Upper lobe of left lung (tissue), 6 donors: ENCODE measurements at regions not wholly inside any gene's neighbourhood (a gene's known extent, or its start where the extent isn't known, plus 50 kb on each side); places are given as distances from the start of the nearest gene placed in this dataset.

ENCODE experiments used
- ATAC-seq, 2 donors: fragments of 200-7000 bp; cut with Tn5 transposase; one replicate each; pipeline ENCODE4 v1.9.1; 2022; ENCODE audit warnings: mild to moderate bottlenecking in 2 of 2, moderate library complexity in 2 of 2; ENCODE audit not compliant: low FRiP score in 2 of 2
- DNase-seq, 2 donors: peaks; one replicate each; pipeline ENCODE4 v3.0.0-alpha.2; 2019 to 2020
- H3K27ac ChIP-seq, 4 donors: fragments of 200-600 bp; sonication (generic); one replicate each; pipeline ENCODE4 v1.5.1; 2016 to 2019
- H3K27me3 ChIP-seq, 4 donors: fragments of 200-600 bp; sonication (generic); one replicate each; pipeline ENCODE4 v1.5.1; 2017 to 2019
- H3K36me3 ChIP-seq, 4 donors: fragments of 200-600 bp; sonication (generic); one replicate each; pipeline ENCODE4 v1.5.1; 2016 to 2019
- H3K4me1 ChIP-seq, 4 donors: fragments of 200-600 bp; sonication (generic); one replicate each; pipeline ENCODE4 v1.5.1; 2018 to 2019
- H3K4me3 ChIP-seq, 4 donors: fragments of 200-600 bp; sonication (generic); one replicate each; pipeline ENCODE4 v1.5.1; 2017 to 2019; ENCODE audit warnings: mild to moderate bottlenecking in 2 of 4, moderate library complexity in 1 of 4
- H3K9me3 ChIP-seq, 4 donors: fragments of 200-600 bp; sonication (generic); one replicate each; pipeline ENCODE4 v1.5.1; 2018 to 2019
- CTCF ChIP-seq, 6 experiments: fragments of 450-650 bp in 4 of 6; fragments of 200-600 bp in 2 of 6; sonication (generic) in 2 of 6; IDR thresholded peaks; one replicate each; pipeline ENCODE4 v1.5.1; 2016 to 2019; ENCODE audit warnings: antibody characterized with exemption in 6 of 6
- EP300 ChIP-seq, 4 donors: sonication (generic); formaldehyde crosslinking; IDR thresholded peaks; one replicate each; pipeline ENCODE4 v1.5.1; 2017; ENCODE audit warnings: antibody characterized with exemption in 4 of 4, control low read depth in 2 of 4
- POLR2A ChIP-seq, 4 donors: fragments of 450-650 bp; IDR thresholded peaks; one replicate each; pipeline ENCODE4 v1.5.1; 2016 to 2017; ENCODE audit warnings: antibody characterized with exemption in 4 of 4, mild to moderate bottlenecking in 2 of 4
- POLR2AphosphoS5 ChIP-seq, 2 donors: sonication (generic); formaldehyde crosslinking; IDR thresholded peaks; one replicate each; pipeline ENCODE4 v1.5.1; 2017; ENCODE audit warnings: antibody characterized with exemption in 2 of 2
- WGBS, 2 donors: methylation state at CpG; one replicate each; pipeline ENCODE4 v1.1.5; 2017 to 2018; 5-methylcytosine and 5-hydroxymethylcytosine counted together
- donor health status: DM: no; HTN: no; CAD: no; lungs with moderate emphysema.
- donor health status: DM: no; HTN: yes; CAD: no; lungs with severe emphysema.

GRCh38 chr2:14219306-14219705 lies 413.2 kb upstream of the LRATD1 start:
- Histone ChIP-seq H3K4me3 (no peak overlapping the region), H3K27me3 (no peaks in the 10 kb centered on the region), H3K9me3 (no peaks in the 10 kb centered on the region), H3K36me3 (no peaks in the 10 kb centered on the region), H3K27ac (no peak overlapping the region), H3K4me1 (no peaks in the 10 kb centered on the region)
- TF ChIP-seq POLR2A (IDR thresholded peaks at IDR 0.05) (no peak), POLR2AphosphoS5 (IDR thresholded peaks at IDR 0.05) (no peak), CTCF (IDR thresholded peaks at IDR 0.05) (no peak), EP300 (IDR thresholded peaks at IDR 0.05) (no peak)
- whole genome bisulfite sequencing, 2 donors, result 82 to 87% methylated on average over 3 of the region's 3 CpGs
- ATAC-seq (no peak), DNase-seq (no peak)

- TF ChIP-seq POLR2A (IDR thresholded peaks at IDR 0.05) (no peak), POLR2AphosphoS5 (IDR thresholded peaks at IDR 0.05) (no peak), EP300 (IDR thresholded peaks at IDR 0.05) (no peak), CTCF (IDR thresholded peaks at IDR 0.05) (no peak)
- ATAC-seq (no peak), DNase-seq (no peak)
- 68 to 82% methylated on average over 1 of the region's 1 CpG for WGBS, 2 donors
- Histone ChIP-seq H3K27ac (no peak overlapping the region), H3K4me1 (no peaks in the 10 kb centered on the region), H3K4me3 (no peak overlapping the region), H3K36me3 (no peaks in the 10 kb centered on the region), H3K9me3 (no peaks in the 10 kb centered on the region), H3K27me3 (no peaks in the 10 kb centered on the region)
These were observed 412.4 kb upstream of the LRATD1 start for GRCh38 chr2:14220101-14220500.

- WGBS, 2 donors, result 47 to 79% methylated on average over 4 of the region's 4 CpGs
- Histone ChIP-seq H3K27me3 (no peaks in the 10 kb centered on the region), H3K9me3 (no peaks in the 10 kb centered on the region), H3K4me1 (no peaks in the 10 kb centered on the region), H3K27ac (no peak overlapping the region), H3K36me3 (no peaks in the 10 kb centered on the region), H3K4me3 (no peak overlapping the region)
- no peak for DNase-seq
- ATAC-seq, result no peak
- TF ChIP-seq EP300 (IDR thresholded peaks at IDR 0.05) (no peak), POLR2A (IDR thresholded peaks at IDR 0.05) (no peak), CTCF (IDR thresholded peaks at IDR 0.05) (no peak), POLR2AphosphoS5 (IDR thresholded peaks at IDR 0.05) (no peak)
These were observed 411.1 kb upstream of the LRATD1 start for GRCh38 chr2:14221466-14221865.

DNA sequence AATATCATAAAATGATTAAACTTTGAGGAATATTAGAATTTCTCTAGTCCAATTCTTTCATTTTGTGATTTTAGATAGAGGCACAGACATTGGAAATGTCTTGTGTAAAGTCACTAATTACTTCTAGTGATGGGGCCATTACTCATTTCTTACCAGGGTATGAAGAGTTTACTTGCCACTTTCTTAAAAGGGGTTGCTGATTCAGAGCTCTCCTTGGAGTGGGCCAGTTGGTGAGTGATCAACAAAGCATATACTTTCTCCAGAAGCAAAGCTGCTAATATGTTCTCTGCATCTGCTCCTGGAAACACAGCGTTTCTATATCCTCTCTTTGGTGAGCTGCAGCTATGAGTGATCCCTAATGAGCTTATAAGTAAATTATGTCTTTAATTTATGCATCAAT lies 408.9 kb upstream of the LRATD1 start:
- no peaks in the 10 kb centered on the region for H3K9me3 ChIP-seq
- H3K4me3 ChIP-seq, result no peak overlapping the region
- no peaks in the 10 kb centered on the region for H3K27me3 ChIP-seq
- TF ChIP-seq POLR2A (IDR thresholded peaks at IDR 0.05) (no peak), POLR2AphosphoS5 (IDR thresholded peaks at IDR 0.05) (no peak), EP300 (IDR thresholded peaks at IDR 0.05) (no peak), CTCF (IDR thresholded peaks at IDR 0.05) (no peak)
- no peaks in the 10 kb centered on the region for H3K4me1 ChIP-seq
- no peak for ATAC-seq
- H3K36me3 ChIP-seq, result no peaks in the 10 kb centered on the region
- WGBS, 2 donors, result 86 to 89% methylated on average over 1 of the region's 1 CpG
- no peak for DNase-seq
- no peak overlapping the region for H3K27ac ChIP-seq

- ATAC-seq (no peak), DNase-seq (no peak)
- Histone ChIP-seq H3K4me1 (no peaks in the 10 kb centered on the region), H3K27ac (no peak overlapping the region), H3K27me3 (no peaks in the 10 kb centered on the region), H3K4me3 (no peak overlapping the region), H3K9me3 (no peaks in the 10 kb centered on the region), H3K36me3 (no peaks in the 10 kb centered on the region)
- 79 to 80% methylated on average over 1 of the region's 1 CpG for WGBS, 2 donors
- no peak for TF ChIP-seq CTCF (IDR thresholded peaks at IDR 0.05)
- no peak for TF ChIP-seq EP300 (IDR thresholded peaks at IDR 0.05)
- no peak for TF ChIP-seq POLR2AphosphoS5 (IDR thresholded peaks at IDR 0.05)
- no peak for TF ChIP-seq POLR2A (IDR thresholded peaks at IDR 0.05)
These were observed 401.1 kb upstream of the LRATD1 start for GRCh38 chr2:14231391-14231898.
